HL-60 (cell line): ENCODE measurements at regions not wholly inside any gene's neighbourhood (a gene's known extent, or its start where the extent isn't known, plus 50 kb on each side); places are given as distances from the start of the nearest gene placed in this dataset.

Experiments used
- DNase-seq, 2 experiments: peaks; one replicate each; pipeline ENCODE4 v3.0.0-alpha.2; 2010 to 2020; ENCODE audit warnings: low read depth in 1 of 2, low spot score in 1 of 2
- H3K27ac ChIP-seq: fragments of 250-450 bp; sonication (Bioruptor Pico); replicated peaks from 2 replicates; pipeline ENCODE4 v1.5.1; 2020; ENCODE audit warnings: mild to moderate bottlenecking, moderate library complexity
- H3K27me3 ChIP-seq: fragments of 250-450 bp; sonication (Bioruptor Pico); 2 replicates; pipeline ENCODE4 v1.5.1; 2021; ENCODE audit warnings: mild to moderate bottlenecking, moderate library complexity; ENCODE audit not compliant: insufficient read depth, poor library complexity, severe bottlenecking
- H3K4me3 ChIP-seq: replicated peaks from 2 replicates; pipeline ENCODE4 v1.5.1; 2011; ENCODE audit warnings: mild to moderate bottlenecking, control low read depth, low read length; ENCODE audit not compliant: insufficient read depth
- CTCF ChIP-seq: IDR thresholded peaks from one replicate; pipeline ENCODE4 v1.5.1; 2011; ENCODE audit warnings: low read length, control low read depth, inconsistent platforms; ENCODE audit not compliant: insufficient read depth
- GABPA ChIP-seq: IDR thresholded peaks from 2 replicates; pipeline ENCODE4 v1.6.1; 2012; ENCODE audit warnings: low read depth
- POLR2AphosphoS5 ChIP-seq: IDR thresholded peaks from 2 replicates; pipeline ENCODE4 v1.6.1; 2012; ENCODE audit warnings: low read depth
- REST ChIP-seq: IDR thresholded peaks from 2 replicates; pipeline ENCODE4 v1.6.1; 2012; ENCODE audit warnings: low read depth; ENCODE audit not compliant: insufficient replicate concordance
- SPI1 ChIP-seq: IDR thresholded peaks from 2 replicates; pipeline ENCODE4 v1.6.1; 2012; ENCODE audit warnings: low read depth, mild to moderate bottlenecking, borderline replicate concordance

GRCh38 chr22:46055181-46055875 is 78.4 kb upstream of the WNT7B start:
- no peak for DNase-seq
- Histone ChIP-seq H3K27me3 (no peaks in the 10 kb centered on the region), H3K27ac (peak overlapping the region; percentile 54; the same call in 1 of the 2 replicates), H3K4me3 (no peak overlapping the region)
- TF ChIP-seq CTCF: no peak
- TF ChIP-seq GABPA: no peak
- no peak for TF ChIP-seq REST
- TF ChIP-seq POLR2AphosphoS5: no peak
- TF ChIP-seq SPI1: no peak

- H3K27ac ChIP-seq: no peak overlapping the region
- TF ChIP-seq SPI1 (no peak), POLR2AphosphoS5 (no peak), CTCF (no peak)
- no peaks in the 10 kb centered on the region for H3K27me3 ChIP-seq
- no peak for DNase-seq
- no peak overlapping the region for H3K4me3 ChIP-seq
Measured at GRCh38 chr22:46055911-46056545, 79.1 kb upstream of the WNT7B start.

GRCh38 chr22:46056546-46057245 is 79.7 kb upstream of the WNT7B start:
- no peaks in the 10 kb centered on the region for H3K27me3 ChIP-seq
- H3K27ac ChIP-seq: no peak overlapping the region
- no peak for DNase-seq
- H3K4me3 ChIP-seq: no peak overlapping the region
- TF ChIP-seq POLR2AphosphoS5 (no peak), SPI1 (no peak), REST (no peak), CTCF (no peak)
